Uterus (tissue), 3 donors: ENCODE measurements at regions not wholly inside any gene's neighbourhood (a gene's known extent, or its start where the extent isn't known, plus 50 kb on each side); places are given as distances from the start of the nearest gene placed in this dataset.

Experiments
- DNase-seq, 2 donors: peaks; one replicate each; pipeline ENCODE4 v3.0.0-alpha.2; 2019 to 2020
- H3K27ac ChIP-seq, 2 donors: fragments of 200-600 bp; sonication (generic); 1 replicate in 1 of 2; 2 replicates in 1 of 2; pipeline ENCODE4 v1.5.1; 2016 to 2018
- H3K27me3 ChIP-seq, 2 donors: fragments of 200-600 bp; sonication (generic); one replicate each; pipeline ENCODE4 v1.5.1; 2018 to 2019; ENCODE audit warnings: control low read depth in 1 of 2
- H3K36me3 ChIP-seq, 2 donors: fragments of 200-600 bp; sonication (generic); one replicate each; pipeline ENCODE4 v1.5.1; 2019; ENCODE audit warnings: control low read depth in 1 of 2
- H3K4me1 ChIP-seq, 2 donors: fragments of 200-600 bp; sonication (generic); one replicate each; pipeline ENCODE4 v1.5.1; 2018 to 2019; ENCODE audit warnings: control low read depth in 1 of 2
- H3K4me3 ChIP-seq, 2 donors: fragments of 200-600 bp; sonication (generic); 1 replicate in 1 of 2; 2 replicates in 1 of 2; pipeline ENCODE4 v1.5.1; 2018 to 2019; ENCODE audit warnings: mild to moderate bottlenecking in 1 of 2
- H3K9me3 ChIP-seq, 2 donors: fragments of 200-600 bp; sonication (generic); one replicate each; pipeline ENCODE4 v1.5.1; 2019; ENCODE audit warnings: control low read depth in 1 of 2
- POLR2A ChIP-seq, 2 donors: fragments of 450-650 bp; IDR thresholded peaks; one replicate each; pipeline ENCODE4 v1.6.1; 2016; ENCODE audit warnings: antibody characterized with exemption in 2 of 2, mild to moderate bottlenecking in 1 of 2, moderate library complexity in 1 of 2
- intact Hi-C: fragments of 100-400 bp; cut with DNase I; formaldehyde crosslinking; loops from one replicate; pipeline ENCODE4 v1.15.1; 2023; ENCODE audit warnings: low total_unique reads
- TF ChIP-seq, protein P1 (sequence below), 4 experiments: fragments of 200-600 bp in 2 of 4; fragments of 450-650 bp in 2 of 4; sonication (generic) in 2 of 4; IDR thresholded peaks; one replicate each; pipeline ENCODE4 v1.5.1; 2016 to 2019; ENCODE audit warnings: antibody characterized with exemption in 4 of 4, mild to moderate bottlenecking in 2 of 4, moderate library complexity in 1 of 4
- donor health status: DM: yes; HTN: yes; CAD: no.

DNA sequence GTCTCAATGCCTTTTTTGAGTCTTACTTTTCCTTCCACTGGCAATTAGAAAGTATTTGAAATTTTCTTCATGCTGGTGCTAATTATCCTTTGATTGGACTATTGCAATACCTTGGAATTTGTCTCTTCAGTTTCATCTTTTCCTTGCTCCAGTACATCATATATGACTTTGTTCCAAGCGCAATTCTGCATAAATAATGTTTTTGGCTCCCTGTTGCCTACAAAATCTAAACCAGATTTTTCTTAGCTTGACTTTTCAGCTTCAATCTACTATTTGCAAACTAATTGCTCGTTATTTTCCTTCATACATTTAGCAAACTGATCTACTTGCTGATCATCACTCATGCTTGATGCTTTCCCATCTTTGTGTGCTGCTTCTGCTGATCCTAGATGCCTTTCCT, 230.8 kb upstream of the GPR149 start:
- H3K4me1 ChIP-seq = no peaks in the 10 kb centered on the region

DNA sequence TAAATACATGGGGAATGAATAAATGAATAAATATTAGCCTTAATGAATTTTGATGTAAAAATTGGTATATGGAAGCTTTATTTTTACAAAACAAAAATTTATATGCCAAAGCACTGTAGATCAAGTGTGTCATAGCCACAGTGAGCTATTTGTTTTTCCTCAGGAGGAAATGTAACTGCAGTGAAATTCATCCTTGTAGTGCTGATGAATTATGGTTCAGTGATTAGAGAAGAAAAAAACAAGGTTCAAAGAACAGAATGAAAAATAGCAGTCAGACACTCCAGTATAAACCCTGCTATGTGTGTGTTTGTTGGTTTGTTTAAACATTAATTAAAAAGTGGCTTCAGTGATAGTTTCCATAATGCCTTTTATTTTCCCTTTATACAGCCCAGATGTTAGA, 228.0 kb upstream of the GPR149 start:
- Histone ChIP-seq H3K9me3 (no peaks in the 10 kb centered on the region), H3K27me3 (no peaks in the 10 kb centered on the region), H3K36me3 (no peaks in the 10 kb centered on the region), H3K4me3 (no peak overlapping the region), H3K27ac (no peak overlapping the region), H3K4me1 (no peaks in the 10 kb centered on the region)
- DNase-seq = no peak
- TF ChIP-seq, protein P1, sequence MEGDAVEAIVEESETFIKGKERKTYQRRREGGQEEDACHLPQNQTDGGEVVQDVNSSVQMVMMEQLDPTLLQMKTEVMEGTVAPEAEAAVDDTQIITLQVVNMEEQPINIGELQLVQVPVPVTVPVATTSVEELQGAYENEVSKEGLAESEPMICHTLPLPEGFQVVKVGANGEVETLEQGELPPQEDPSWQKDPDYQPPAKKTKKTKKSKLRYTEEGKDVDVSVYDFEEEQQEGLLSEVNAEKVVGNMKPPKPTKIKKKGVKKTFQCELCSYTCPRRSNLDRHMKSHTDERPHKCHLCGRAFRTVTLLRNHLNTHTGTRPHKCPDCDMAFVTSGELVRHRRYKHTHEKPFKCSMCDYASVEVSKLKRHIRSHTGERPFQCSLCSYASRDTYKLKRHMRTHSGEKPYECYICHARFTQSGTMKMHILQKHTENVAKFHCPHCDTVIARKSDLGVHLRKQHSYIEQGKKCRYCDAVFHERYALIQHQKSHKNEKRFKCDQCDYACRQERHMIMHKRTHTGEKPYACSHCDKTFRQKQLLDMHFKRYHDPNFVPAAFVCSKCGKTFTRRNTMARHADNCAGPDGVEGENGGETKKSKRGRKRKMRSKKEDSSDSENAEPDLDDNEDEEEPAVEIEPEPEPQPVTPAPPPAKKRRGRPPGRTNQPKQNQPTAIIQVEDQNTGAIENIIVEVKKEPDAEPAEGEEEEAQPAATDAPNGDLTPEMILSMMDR (IDR thresholded peaks at IDR 0.05) = no peak
- TF ChIP-seq POLR2A (IDR thresholded peaks at IDR 0.05) = no peak
- intact Hi-C loops = no loop called here

More for the DNA sequence above, 230.8 kb upstream of the GPR149 start:
- no peaks in the 10 kb centered on the region for H3K27me3 ChIP-seq
- H3K36me3 ChIP-seq = no peaks in the 10 kb centered on the region
- H3K9me3 ChIP-seq = no peaks in the 10 kb centered on the region
- intact Hi-C loops = no loop called here
- no peak for TF ChIP-seq POLR2A (IDR thresholded peaks at IDR 0.05)
- TF ChIP-seq, protein P1 (IDR thresholded peaks at IDR 0.05) = no peak
- no peak overlapping the region for H3K4me3 ChIP-seq
- no peak for DNase-seq
- H3K27ac ChIP-seq = no peak overlapping the region

DNA sequence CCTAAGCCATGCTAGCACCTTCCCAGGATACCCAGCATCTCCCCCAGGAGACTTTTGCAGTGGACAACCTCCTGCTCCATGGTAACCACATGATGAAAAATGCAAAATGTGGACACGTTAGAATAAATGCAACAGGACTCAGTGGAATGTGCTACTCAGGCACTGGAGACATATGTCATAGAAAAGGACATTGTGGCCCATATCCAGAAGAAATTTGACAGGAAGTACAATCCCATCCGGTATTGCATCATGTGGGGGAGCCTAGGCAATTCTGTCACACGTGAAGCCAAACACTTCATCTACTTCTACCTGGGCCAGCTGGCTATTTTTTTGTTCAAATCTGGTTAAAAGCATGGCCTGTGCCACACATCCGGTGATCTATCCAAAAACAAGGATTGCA, 227.2 kb upstream of the GPR149 start:
- DNase-seq = no peak
- H3K4me1 ChIP-seq = no peaks in the 10 kb centered on the region
- no peaks in the 10 kb centered on the region for H3K9me3 ChIP-seq
- no peak for TF ChIP-seq POLR2A (IDR thresholded peaks at IDR 0.05)
- TF ChIP-seq, protein P1 (IDR thresholded peaks at IDR 0.05) = no peak
- H3K36me3 ChIP-seq = no peaks in the 10 kb centered on the region
- no peak overlapping the region for H3K27ac ChIP-seq
- intact Hi-C loops = no loop called here
- H3K4me3 ChIP-seq = no peak overlapping the region
- H3K27me3 ChIP-seq = no peaks in the 10 kb centered on the region

DNA sequence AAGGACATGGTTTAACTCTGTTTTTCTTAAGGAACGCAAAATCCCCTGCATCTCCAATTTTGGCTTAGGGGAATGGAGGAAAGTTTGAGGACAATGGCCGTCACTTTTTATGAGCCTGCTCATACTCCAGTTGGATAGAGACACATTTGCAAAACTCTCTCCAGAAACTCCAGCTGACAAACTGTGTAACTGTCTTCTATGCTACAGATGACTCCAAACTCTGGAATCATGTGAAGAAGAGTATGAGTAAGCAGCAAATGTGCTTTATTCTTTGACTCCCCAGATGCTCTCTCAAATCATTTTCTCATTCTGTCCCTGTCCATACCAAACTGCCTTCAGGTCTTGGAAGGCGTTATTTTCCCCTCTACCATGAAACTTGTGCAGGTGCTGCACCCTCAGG, 226.5 kb upstream of the GPR149 start:
- Histone ChIP-seq H3K27ac (no peak overlapping the region), H3K9me3 (no peaks in the 10 kb centered on the region), H3K27me3 (no peaks in the 10 kb centered on the region), H3K4me1 (no peaks in the 10 kb centered on the region), H3K4me3 (no peak overlapping the region), H3K36me3 (no peaks in the 10 kb centered on the region)
- DNase-seq = no peak
- TF ChIP-seq, protein P1 (IDR thresholded peaks at IDR 0.05) = no peak
- intact Hi-C loops = no loop called here

DNA sequence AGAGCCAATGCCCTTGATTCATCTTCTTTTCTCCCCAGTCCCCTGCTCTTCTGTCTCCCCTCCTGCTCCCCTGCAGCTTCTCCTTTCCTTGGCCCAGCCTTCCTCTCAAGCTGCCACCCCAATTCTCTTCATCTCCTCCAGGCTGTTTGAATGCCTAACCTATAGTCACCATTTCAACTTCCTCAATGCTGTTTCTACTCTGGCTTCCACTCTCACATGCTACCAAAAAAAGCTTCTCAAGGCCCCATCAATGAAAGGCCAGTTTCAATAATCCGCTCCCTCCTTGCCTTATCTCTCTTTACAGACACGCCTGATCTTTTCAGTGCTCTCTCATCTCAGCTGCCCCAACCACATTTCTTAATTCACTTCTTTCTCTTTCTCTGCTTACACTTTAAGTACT, 212.2 kb upstream of the GPR149 start:
- intact Hi-C loops = no loop called here
- no peaks in the 10 kb centered on the region for H3K36me3 ChIP-seq
- no peak overlapping the region for H3K27ac ChIP-seq
- no peaks in the 10 kb centered on the region for H3K27me3 ChIP-seq
- no peak overlapping the region for H3K4me3 ChIP-seq
- TF ChIP-seq, protein P1 (IDR thresholded peaks at IDR 0.05) = no peak
- TF ChIP-seq POLR2A (IDR thresholded peaks at IDR 0.05) = no peak
- no peaks in the 10 kb centered on the region for H3K9me3 ChIP-seq
- DNase-seq = no peak
- H3K4me1 ChIP-seq = no peaks in the 10 kb centered on the region
